22Rv1 (cell line): ENCODE measurements at regions not wholly inside any gene's neighbourhood (a gene's known extent, or its start where the extent isn't known, plus 50 kb on each side); places are given as distances from the start of the nearest gene placed in this dataset.

ENCODE experiments used
- ZFX ChIP-seq: fragments of 450-650 bp; IDR thresholded peaks from 2 replicates; pipeline ENCODE4 v1.6.1; 2017; ENCODE audit warnings: antibody characterized with exemption, borderline replicate concordance
- TF ChIP-seq, protein P1 (sequence below): fragments of 450-650 bp; IDR thresholded peaks from 2 replicates; pipeline ENCODE4 v1.5.1; 2017; ENCODE audit warnings: mild to moderate bottlenecking

- TF ChIP-seq, protein P1, sequence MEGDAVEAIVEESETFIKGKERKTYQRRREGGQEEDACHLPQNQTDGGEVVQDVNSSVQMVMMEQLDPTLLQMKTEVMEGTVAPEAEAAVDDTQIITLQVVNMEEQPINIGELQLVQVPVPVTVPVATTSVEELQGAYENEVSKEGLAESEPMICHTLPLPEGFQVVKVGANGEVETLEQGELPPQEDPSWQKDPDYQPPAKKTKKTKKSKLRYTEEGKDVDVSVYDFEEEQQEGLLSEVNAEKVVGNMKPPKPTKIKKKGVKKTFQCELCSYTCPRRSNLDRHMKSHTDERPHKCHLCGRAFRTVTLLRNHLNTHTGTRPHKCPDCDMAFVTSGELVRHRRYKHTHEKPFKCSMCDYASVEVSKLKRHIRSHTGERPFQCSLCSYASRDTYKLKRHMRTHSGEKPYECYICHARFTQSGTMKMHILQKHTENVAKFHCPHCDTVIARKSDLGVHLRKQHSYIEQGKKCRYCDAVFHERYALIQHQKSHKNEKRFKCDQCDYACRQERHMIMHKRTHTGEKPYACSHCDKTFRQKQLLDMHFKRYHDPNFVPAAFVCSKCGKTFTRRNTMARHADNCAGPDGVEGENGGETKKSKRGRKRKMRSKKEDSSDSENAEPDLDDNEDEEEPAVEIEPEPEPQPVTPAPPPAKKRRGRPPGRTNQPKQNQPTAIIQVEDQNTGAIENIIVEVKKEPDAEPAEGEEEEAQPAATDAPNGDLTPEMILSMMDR = no peak
- no peak for TF ChIP-seq ZFX
Measured at GRCh38 chr11:15675683-15676082, 561.0 kb downstream of the INSC start.
